GM12878 (cell line): ENCODE measurements at regions not wholly inside any gene's neighbourhood (a gene's known extent, or its start where the extent isn't known, plus 50 kb on each side); places are given as distances from the start of the nearest gene placed in this dataset.

Experiments
- ATAC-seq: fragments of 200-7000 bp; cut with Tn5 transposase; 3 replicates; pipeline ENCODE4 v1.9.1; 2020; ENCODE audit warnings: mild to moderate bottlenecking, moderate library complexity
- BruUV-seq: library from RNA; stranded (reverse); fragments of 400-500 nt; replicated peaks from 2 replicates; lab custom pipeline; 2021; lab: Mats Ljungman, UMichigan
- CTCF ChIA-PET: fragments of 300-600 bp; sonication (Branson Sonifier 250); formaldehyde crosslinking; extraction: SDS; loops from one replicate; lab custom pipeline; 2021; ENCODE audit warnings: inconsistent platforms; lab: Yijun Ruan, JAX
- POLR2A ChIA-PET: fragments of 350-600 bp; formaldehyde crosslinking; extraction: SDS; loops from one replicate; lab custom pipeline; 2021; ENCODE audit warnings: inconsistent platforms; lab: Charles Lee
- RAD21 ChIA-PET: fragments of 300-600 bp; sonication (Branson Sonifier 250); formaldehyde crosslinking; loops from one replicate; lab custom pipeline; 2023; ENCODE audit warnings: antibody characterized with exemption; ENCODE audit not compliant: unreplicated experiment; lab: Charles Lee
- SMC1A ChIA-PET: fragments of 300-600 bp; sonication (Branson Sonifier 250); formaldehyde crosslinking; loops from one replicate; lab custom pipeline; 2023; ENCODE audit not compliant: unreplicated experiment, uncharacterized antibody; lab: Charles Lee
- DNase-seq: peaks from one replicate; pipeline ENCODE4 v3.0.0-alpha.2; 2011; ENCODE audit warnings: low read depth, low spot score
- FAIRE-seq: peaks from 3 replicates; lab custom pipeline; 2011; peaks lifted over from hg19 to GRCh38; lab: Jason Lieb, UNC
- H2AFZ ChIP-seq: 2 replicates; pipeline ENCODE4 v1.6.0; 2011; ENCODE audit warnings: low read depth, low read length, control low read depth; ENCODE audit not compliant: control insufficient read depth
- H3K27ac ChIP-seq: 2 replicates; pipeline ENCODE4 v1.5.1; 2011; ENCODE audit warnings: control low read depth; ENCODE audit not compliant: control insufficient read depth, insufficient read depth
- H3K27me3 ChIP-seq, 2 experiments: replicated peaks in 1 of 2; 2 replicates each; pipeline versions ENCODE4 v1.6.0 to v1.6.1; 2011; ENCODE audit warnings: low read length in 1 of 2; ENCODE audit not compliant: control insufficient read depth in 2 of 2, insufficient read depth in 2 of 2
- H3K36me3 ChIP-seq, 2 experiments: 2 replicates each; pipeline ENCODE4 v1.5.1; 2011; ENCODE audit warnings: low read length in 1 of 2; ENCODE audit not compliant: control insufficient read depth in 2 of 2, insufficient read depth in 2 of 2
- H3K4me1 ChIP-seq: 2 replicates; pipeline ENCODE4 v1.6.1; 2011; ENCODE audit warnings: mild to moderate bottlenecking, low read length, moderate library complexity, mixed read lengths; ENCODE audit not compliant: control insufficient read depth, insufficient read depth
- H3K4me2 ChIP-seq: 2 replicates; pipeline ENCODE4 v1.6.0; 2011; ENCODE audit warnings: control low read depth; ENCODE audit not compliant: control insufficient read depth, insufficient read depth
- H3K4me3 ChIP-seq: fragments of 200-600 bp; sonication (generic); 2 replicates; pipeline ENCODE4 v1.5.1; 2016
- H3K79me2 ChIP-seq: 2 replicates; pipeline ENCODE4 v1.6.0; 2011; ENCODE audit warnings: low read length; ENCODE audit not compliant: control insufficient read depth, insufficient read depth
- H3K9ac ChIP-seq: 2 replicates; pipeline ENCODE4 v1.8.0; 2011; ENCODE audit warnings: low read length, control low read depth, mixed read lengths; ENCODE audit not compliant: control insufficient read depth, insufficient read depth
- H3K9me3 ChIP-seq: replicated peaks from 3 replicates; pipeline ENCODE4 v1.5.1; 2011; ENCODE audit warnings: mild to moderate bottlenecking, low read length; ENCODE audit not compliant: control insufficient read depth, insufficient read depth
- H4K20me1 ChIP-seq: 2 replicates; pipeline ENCODE4 v1.6.0; 2011; ENCODE audit not compliant: control insufficient read depth, insufficient read depth
- ATF2 ChIP-seq: IDR thresholded peaks from 2 replicates; pipeline ENCODE4 v1.6.1; 2012; ENCODE audit warnings: low read length, inconsistent platforms
- BCL3 ChIP-seq: IDR thresholded peaks from 2 replicates; pipeline ENCODE4 v1.6.1; 2011; ENCODE audit warnings: borderline replicate concordance, low read depth, mild to moderate bottlenecking, moderate library complexity, low read length; ENCODE audit not compliant: insufficient read depth, poor library complexity, severe bottlenecking
- CBFB ChIP-seq: IDR thresholded peaks from 2 replicates; pipeline ENCODE4 v1.6.1; 2016; ENCODE audit warnings: antibody characterized with exemption, low read depth
- GABPA ChIP-seq: IDR thresholded peaks from 2 replicates; pipeline ENCODE4 v1.6.1; 2014; ENCODE audit warnings: antibody characterized with exemption, low read depth, mild to moderate bottlenecking, inconsistent platforms
- JUNB ChIP-seq: IDR thresholded peaks from 2 replicates; pipeline ENCODE4 v1.6.1; 2016; ENCODE audit warnings: antibody characterized with exemption, mild to moderate bottlenecking
- MTA3 ChIP-seq: IDR thresholded peaks from 2 replicates; pipeline ENCODE4 v1.6.1; 2012; ENCODE audit warnings: low read length, inconsistent platforms, borderline replicate concordance
- NFXL1 ChIP-seq: fragments of 450-650 bp; IDR thresholded peaks from 2 replicates; pipeline ENCODE4 v1.6.1; 2017; ENCODE audit warnings: antibody characterized with exemption, mild to moderate bottlenecking, borderline replicate concordance
- POLR2AphosphoS5 ChIP-seq: IDR thresholded peaks from 2 replicates; pipeline ENCODE4 v1.6.1; 2011; ENCODE audit warnings: mild to moderate bottlenecking, low read length, inconsistent platforms
- RAD51 ChIP-seq: fragments of 450-650 bp; IDR thresholded peaks from 2 replicates; pipeline ENCODE4 v1.6.1; 2016; ENCODE audit warnings: moderate library complexity, mild to moderate bottlenecking, inconsistent platforms
- WGBS: methylation state at CpG from one replicate; pipeline ENCODE4 v1.1.6; 2016; ENCODE audit warnings: low lambda C conversion rate; ENCODE audit not compliant: insufficient replicate concordance, insufficient coverage; ENCODE audit errors: missing lambda C conversion rate; 5-methylcytosine and 5-hydroxymethylcytosine counted together
- in situ Hi-C: fragments of 300-500 bp; cut with MboI; formaldehyde crosslinking; loops from 9 replicates; pipeline ENCODE4 v1.14.3; 2018; ENCODE audit warnings: mixed read lengths
- intact Hi-C: fragments of 100-400 bp; cut with micrococcal nuclease; formaldehyde crosslinking; loops from one replicate; pipeline ENCODE4 v1.14.2; 2022; ENCODE audit not compliant: unreplicated experiment

GRCh38 chr6:111986651-111987050 lies 67.3 kb upstream of the CCN6 start:
- no peak overlapping the region for H3K4me2 ChIP-seq
- ChIA-PET CTCF (interaction anchor here (2.3 kb wide), 1 partner anchor 10 kb away, joined by 8 read pairs; no protein-coding TSS in a partner anchor), POLR2A (no interaction called here)
- WGBS = 77% methylated on average over 3 of the region's 3 CpGs
- no peaks in the 10 kb centered on the region for H4K20me1 ChIP-seq
- TF ChIP-seq MTA3 (no peak), POLR2AphosphoS5 (no peak), CBFB (no peak), NFXL1 (no peak), JUNB (no peak), BCL3 (no peak), GABPA (no peak), RAD51 (no peak), ATF2 (no peak)
- TF ChIP-seq, all 136 proteins: peak for 0
- Histone ChIP-seq H3K36me3 (no peaks in the 10 kb centered on the region), H3K9me3 (no peaks in the 10 kb centered on the region), H3K9ac (no peak overlapping the region), H3K4me3 (no peak overlapping the region), H2AFZ (no peak overlapping the region), H3K4me1 (peaks cover 18% of the 10 kb centered on the region), H3K27ac (no peak overlapping the region), H3K27me3 (no peaks in the 10 kb centered on the region), H3K79me2 (no peaks in the 10 kb centered on the region)
- no peak for DNase-seq
- FAIRE-seq = no peak
- no peak for ATAC-seq
- RAD21 ChIA-PET = interaction anchor here (1.2 kb wide), 1 partner anchor 264 kb away, joined by 3 read pairs; no protein-coding TSS in a partner anchor
- SMC1A ChIA-PET = interaction anchor here (0.6 to 1.6 kb wide), 3 partner anchors 55 to 264 kb away, joined by 3 read pairs; no protein-coding TSS in a partner anchor
- intact Hi-C loops = no loop called here
- in situ Hi-C loops = no loop called here
- no TSS peak for BruUV-seq
